Endothelial cell of umbilical vein (primary cell): ENCODE measurements at regions not wholly inside any gene's neighbourhood (a gene's known extent, or its start where the extent isn't known, plus 50 kb on each side); places are given as distances from the start of the nearest gene placed in this dataset.

Experiments used
- BruUV-seq: library from RNA; stranded (reverse); fragments of 400-500 nt; replicated peaks from 2 replicates; lab custom pipeline; 2021; lab: Mats Ljungman, UMichigan
- CTCF ChIA-PET: fragments of 300-600, 350-600 bp; sonication (Branson Sonifier 250); formaldehyde crosslinking; loops from one replicate; lab custom pipeline; 2021; ENCODE audit warnings: antibody characterized with exemption, inconsistent platforms; lab: Charles Lee
- POLR2A ChIA-PET: fragments of 300-600, 350-600 bp; sonication (Branson Sonifier 250); formaldehyde crosslinking; loops from one replicate; lab custom pipeline; 2021; ENCODE audit warnings: antibody characterized with exemption, inconsistent platforms; lab: Charles Lee
- DNase-seq: peaks from one replicate; pipeline ENCODE4 v3.0.0-alpha.2; 2011; ENCODE audit warnings: low read depth, low spot score
- FAIRE-seq: peaks from 2 replicates; lab custom pipeline; 2011; peaks lifted over from hg19 to GRCh38; lab: Jason Lieb, UNC
- H2AFZ ChIP-seq: 2 replicates; pipeline ENCODE4 v1.6.0; 2012; ENCODE audit warnings: low read depth, low read length, control low read depth, inconsistent platforms
- H3K27ac ChIP-seq: 2 replicates; pipeline ENCODE4 v1.5.1; 2011; ENCODE audit warnings: low read depth, mild to moderate bottlenecking, control low read depth, low read length, moderate library complexity; ENCODE audit not compliant: insufficient read depth
- H3K27me3 ChIP-seq, 2 experiments: 2 replicates each; pipeline versions ENCODE4 v1.6.0 to v1.6.1; 2011; ENCODE audit warnings: low read length in 2 of 2, mixed read lengths in 1 of 2; ENCODE audit not compliant: control insufficient read depth in 2 of 2, insufficient read depth in 2 of 2
- H3K36me3 ChIP-seq, 2 experiments: 2 replicates in 1 of 2; 3 replicates in 1 of 2; pipeline ENCODE4 v1.5.1; 2011; ENCODE audit warnings: low read length in 2 of 2, mild to moderate bottlenecking in 1 of 2, moderate library complexity in 1 of 2; ENCODE audit not compliant: control insufficient read depth in 2 of 2, insufficient read depth in 2 of 2; ENCODE audit errors: extremely low read depth in 1 of 2
- H3K4me1 ChIP-seq: 3 replicates; pipeline ENCODE4 v1.5.1; 2011; ENCODE audit warnings: mild to moderate bottlenecking, low read length; ENCODE audit not compliant: control insufficient read depth, insufficient read depth; ENCODE audit errors: extremely low read depth
- H3K4me2 ChIP-seq: 2 replicates; pipeline ENCODE4 v1.6.1; 2011; ENCODE audit warnings: low read length, control low read depth, mixed read lengths; ENCODE audit not compliant: insufficient read depth
- H3K4me3 ChIP-seq, 3 experiments: fragments of 200-600 bp in 1 of 3; sonication (generic), shearing (Covaris generic) in 1 of 3; replicated peaks in 1 of 3; 2 replicates each; pipeline ENCODE4 v1.5.1; 2011 to 2016; ENCODE audit warnings: control low read depth in 3 of 3, low read length in 3 of 3, mild to moderate bottlenecking in 2 of 3, inconsistent platforms in 1 of 3, low read depth in 1 of 3, moderate library complexity in 1 of 3; ENCODE audit not compliant: insufficient read depth in 1 of 3
- H3K79me2 ChIP-seq: 2 replicates; pipeline ENCODE4 v1.6.0; 2012; ENCODE audit warnings: low read length, inconsistent platforms; ENCODE audit not compliant: control insufficient read depth, insufficient read depth
- H3K9ac ChIP-seq: replicated peaks from 2 replicates; pipeline ENCODE3; 2011; ENCODE audit warnings: low read length, control low read depth; ENCODE audit not compliant: insufficient read depth; ENCODE audit errors: extremely low read depth
- H3K9me1 ChIP-seq: replicated peaks from 3 replicates; pipeline ENCODE4 v1.6.0; 2011; ENCODE audit warnings: mild to moderate bottlenecking, low read length; ENCODE audit not compliant: control insufficient read depth, insufficient read depth; ENCODE audit errors: extremely low read depth
- H3K9me3 ChIP-seq: replicated peaks from 2 replicates; pipeline ENCODE4 v1.5.1; 2012; ENCODE audit warnings: low read length, inconsistent platforms; ENCODE audit not compliant: control insufficient read depth, insufficient read depth
- H4K20me1 ChIP-seq: replicated peaks from 2 replicates; pipeline ENCODE3; 2011; ENCODE audit warnings: mild to moderate bottlenecking, low read length; ENCODE audit not compliant: control insufficient read depth, insufficient read depth; ENCODE audit errors: extremely low read depth
- CTCF ChIP-seq, 2 donors: IDR thresholded peaks; 1 replicate in 1 of 2; 2 replicates in 1 of 2; pipeline ENCODE4 v1.5.1; 2011; ENCODE audit warnings: low read length in 2 of 2, mild to moderate bottlenecking in 2 of 2, moderate library complexity in 2 of 2, control low read depth in 1 of 2, inconsistent platforms in 1 of 2, low read depth in 1 of 2; ENCODE audit not compliant: insufficient read depth in 1 of 2; ENCODE audit errors: extremely low read depth in 1 of 2
- EZH2 ChIP-seq: IDR thresholded peaks from 2 replicates; pipeline ENCODE4 v1.6.1; 2012; ENCODE audit warnings: borderline replicate concordance, low read depth, mild to moderate bottlenecking, moderate library complexity, low read length, inconsistent platforms; ENCODE audit not compliant: severe bottlenecking
- FOS ChIP-seq: IDR thresholded peaks from 2 replicates; pipeline ENCODE4 v1.6.1; 2011; ENCODE audit warnings: mild to moderate bottlenecking, low read length, moderate library complexity, borderline replicate concordance; ENCODE audit not compliant: insufficient read depth
- JUN ChIP-seq: IDR thresholded peaks from 2 replicates; pipeline ENCODE4 v1.6.1; 2011; ENCODE audit warnings: borderline replicate concordance, low read depth; ENCODE audit not compliant: insufficient read length, insufficient read depth
- MAX ChIP-seq: IDR thresholded peaks from 2 replicates; pipeline ENCODE4 v1.6.1; 2011; ENCODE audit not compliant: insufficient read depth, insufficient read length
- POLR2A ChIP-seq: IDR thresholded peaks from 2 replicates; pipeline ENCODE4 v1.6.1; 2012; ENCODE audit warnings: low read depth, mild to moderate bottlenecking, control low read depth, low read length
- POLR2AphosphoS5 ChIP-seq: IDR thresholded peaks from 2 replicates; pipeline ENCODE4 v1.6.1; 2012; ENCODE audit warnings: low read depth, mild to moderate bottlenecking, control low read depth, low read length, moderate library complexity; ENCODE audit not compliant: insufficient read depth
- dilution Hi-C: fragments of 300-500 bp; cut with MboI; formaldehyde crosslinking; loops from one replicate; pipeline ENCODE4 v1.15.0; 2019; ENCODE audit warnings: low sequenced_read_pairs; ENCODE audit not compliant: extremely low pct_ligation_motif_present
- intact Hi-C: fragments of 100-400 bp; cut with micrococcal nuclease; formaldehyde crosslinking; loops from one replicate; pipeline ENCODE4 v1.10.0; 2022

DNA sequence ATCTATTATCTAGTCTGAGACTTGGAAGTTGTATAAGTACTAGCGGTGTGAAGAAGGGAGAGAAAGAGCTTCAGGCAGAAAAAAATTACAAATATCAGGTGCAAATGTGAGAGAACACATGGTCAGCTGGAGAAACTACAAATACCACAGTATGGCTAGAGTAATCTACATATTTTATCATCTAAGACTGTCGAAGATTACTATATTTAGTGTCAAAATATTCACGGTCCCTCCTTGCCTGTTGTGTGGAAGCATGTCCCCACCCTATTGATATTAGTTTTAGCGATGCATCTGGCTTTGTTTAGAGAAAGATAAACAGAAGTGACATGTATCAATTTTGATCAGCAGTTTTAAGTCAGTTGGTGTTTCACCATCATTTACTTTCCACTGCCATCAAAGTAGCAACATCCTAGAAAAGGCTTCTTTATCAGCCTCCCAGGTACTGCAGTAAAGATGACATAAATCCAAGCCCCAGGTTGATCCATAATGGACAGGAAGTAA lies 90.5 kb upstream of the ITGA4 start:
- intact Hi-C loops = no loop called here
- dilution Hi-C loops = no loop called here
- Histone ChIP-seq H3K27me3 (no peaks in the 10 kb centered on the region), H3K9me1 (no peaks in the 10 kb centered on the region), H3K9ac (no peak overlapping the region), H3K36me3 (no peaks in the 10 kb centered on the region), H4K20me1 (no peaks in the 10 kb centered on the region), H3K27ac (no peak overlapping the region), H3K4me1 (no peaks in the 10 kb centered on the region), H3K9me3 (no peaks in the 10 kb centered on the region), H2AFZ (no peak overlapping the region), H3K4me3 (no peak overlapping the region), H3K79me2 (no peaks in the 10 kb centered on the region), H3K4me2 (no peak overlapping the region)
- no peak for FAIRE-seq
- no TSS peak for BruUV-seq
- no peak for TF ChIP-seq POLR2AphosphoS5
- no peak for TF ChIP-seq CTCF (IDR thresholded peaks at IDR 0.05; ENCODE audit: extremely low read depth in 1 of 2, insufficient read depth in 1 of 2, low read depth in 1 of 2, low read length in 2 of 2)
- no peak for TF ChIP-seq MAX
- TF ChIP-seq POLR2A = no peak
- no peak for TF ChIP-seq FOS
- TF ChIP-seq JUN = no peak
- no peak for TF ChIP-seq EZH2
- ChIA-PET CTCF (interaction anchor here (1.3 kb wide), 1 partner anchor 15 kb away, joined by 4 read pairs; no protein-coding TSS in a partner anchor), POLR2A (no interaction called here)
- no peak for DNase-seq
